H1 (cell line): ENCODE measurements at regions not wholly inside any gene's neighbourhood (a gene's known extent, or its start where the extent isn't known, plus 50 kb on each side); places are given as distances from the start of the nearest gene placed in this dataset.

ENCODE experiments used
- CHD1 ChIP-seq: IDR thresholded peaks from 2 replicates; pipeline ENCODE4 v1.6.1; 2012; ENCODE audit warnings: low read depth, low read length, improper control_type of control experiment
- CREB1 ChIP-seq: IDR thresholded peaks from 2 replicates; pipeline ENCODE4 v1.6.1; 2012; ENCODE audit warnings: inconsistent platforms
- CTCF ChIP-seq, 3 experiments: IDR thresholded peaks; 1 replicate in 2 of 3; 2 replicates in 1 of 3; pipeline versions ENCODE4 v1.5.1 to v1.6.1; 2011; ENCODE audit warnings: low read length in 3 of 3, mild to moderate bottlenecking in 3 of 3, inconsistent platforms in 2 of 3, low read depth in 1 of 3, moderate library complexity in 1 of 3; ENCODE audit not compliant: insufficient read depth in 1 of 3; ENCODE audit errors: control extremely low read depth in 1 of 3
- EP300 ChIP-seq, 2 experiments: IDR thresholded peaks; 1 replicate in 1 of 2; 2 replicates in 1 of 2; pipeline ENCODE4 v1.6.1; 2011 to 2012; ENCODE audit warnings: low read depth in 2 of 2, low read length in 2 of 2, mild to moderate bottlenecking in 2 of 2, borderline replicate concordance in 1 of 2, inconsistent platforms in 1 of 2, moderate library complexity in 1 of 2
- EZH2 ChIP-seq: fragments of 200-600 bp; sonication (generic); IDR thresholded peaks from 2 replicates; pipeline ENCODE4 v1.7.1; 2012; ENCODE audit warnings: low read depth, mild to moderate bottlenecking, moderate library complexity, low read length, inconsistent platforms; ENCODE audit not compliant: severe bottlenecking
- GABPA ChIP-seq: IDR thresholded peaks from 2 replicates; pipeline ENCODE4 v1.6.1; 2011; ENCODE audit warnings: mild to moderate bottlenecking, low read length, moderate library complexity, borderline replicate concordance; ENCODE audit not compliant: insufficient read depth
- JUN ChIP-seq: IDR thresholded peaks from 2 replicates; pipeline ENCODE4 v1.6.1; 2011; ENCODE audit warnings: low read depth, mild to moderate bottlenecking, improper control_type of control experiment, low read length
- KDM1A ChIP-seq: fragments of 200-600, 300-600 bp; sonication (generic); IDR thresholded peaks from 2 replicates; pipeline ENCODE4 v1.7.1; 2016; ENCODE audit warnings: mild to moderate bottlenecking, low read length, borderline replicate concordance
- NRF1 ChIP-seq: IDR thresholded peaks from 2 replicates; pipeline ENCODE4 v1.6.1; 2011; ENCODE audit warnings: mild to moderate bottlenecking, low read depth, low read length, improper control_type of control experiment
- POLR2AphosphoS5 ChIP-seq: IDR thresholded peaks from 2 replicates; pipeline ENCODE4 v1.6.1; 2011; ENCODE audit warnings: low read depth, low read length
- RBBP5 ChIP-seq: IDR thresholded peaks from 2 replicates; pipeline ENCODE4 v1.7.1; 2012; ENCODE audit warnings: low read depth, mild to moderate bottlenecking, inconsistent platforms, low read length, moderate library complexity, borderline replicate concordance
- TF ChIP-seq, protein P1 (sequence below): IDR thresholded peaks from 2 replicates; pipeline ENCODE4 v1.6.1; 2012; ENCODE audit warnings: inconsistent platforms

DNA sequence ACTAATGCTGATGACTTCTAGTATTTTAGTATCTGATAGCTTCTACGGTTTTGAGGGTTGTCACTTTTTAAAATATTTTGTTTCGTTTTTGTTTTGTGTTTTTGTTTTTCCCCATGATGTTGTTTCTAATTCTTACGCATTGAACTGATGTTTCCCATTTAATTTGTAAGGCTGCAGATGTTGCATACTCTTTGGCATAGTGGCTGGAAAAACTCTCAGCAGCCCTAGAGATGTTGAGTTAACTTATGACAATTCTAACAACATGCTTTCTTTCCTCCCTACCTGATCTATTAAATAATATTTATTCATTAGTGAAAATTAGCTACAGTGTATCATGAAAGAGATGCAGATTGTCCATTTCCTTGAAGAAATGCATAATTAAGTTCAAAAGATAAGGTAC, 559.3 kb upstream of the GRM7 start:
- no peak for TF ChIP-seq GABPA
- TF ChIP-seq CREB1: no peak
- TF ChIP-seq POLR2AphosphoS5: no peak
- TF ChIP-seq RBBP5: no peak
- no peak for TF ChIP-seq CHD1
- TF ChIP-seq NRF1: no peak
- TF ChIP-seq JUN: no peak
- no peak for TF ChIP-seq KDM1A
- TF ChIP-seq, protein P1, sequence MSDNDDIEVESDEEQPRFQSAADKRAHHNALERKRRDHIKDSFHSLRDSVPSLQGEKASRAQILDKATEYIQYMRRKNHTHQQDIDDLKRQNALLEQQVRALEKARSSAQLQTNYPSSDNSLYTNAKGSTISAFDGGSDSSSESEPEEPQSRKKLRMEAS: no peak
- no peak for TF ChIP-seq EZH2
- no peak for TF ChIP-seq CTCF (IDR thresholded peaks at IDR 0.05; ENCODE audit: control extremely low read depth in 1 of 3, insufficient read depth in 1 of 3, low read depth in 1 of 3, low read length in 3 of 3)
- no peak for TF ChIP-seq EP300 (IDR thresholded peaks at IDR 0.05; ENCODE audit: borderline replicate concordance in 1 of 2, low read depth in 2 of 2, low read length in 2 of 2)
